A549 (cell line): ENCODE measurements at regions not wholly inside any gene's neighbourhood (a gene's known extent, or its start where the extent isn't known, plus 50 kb on each side); places are given as distances from the start of the nearest gene placed in this dataset.

Source experiments
- MAZ ChIP-seq: fragments of 150-350 bp; IDR thresholded peaks from 2 replicates; pipeline ENCODE4 v1.6.1; 2014; ENCODE audit warnings: antibody characterized with exemption, low read depth, low read length, borderline replicate concordance
- TF ChIP-seq, protein P1 (sequence below): fragments of >200 bp; sonication (Bioruptor Twin); formaldehyde crosslinking; IDR thresholded peaks from 3 replicates; pipeline ENCODE4 v1.5.1; 2016

DNA sequence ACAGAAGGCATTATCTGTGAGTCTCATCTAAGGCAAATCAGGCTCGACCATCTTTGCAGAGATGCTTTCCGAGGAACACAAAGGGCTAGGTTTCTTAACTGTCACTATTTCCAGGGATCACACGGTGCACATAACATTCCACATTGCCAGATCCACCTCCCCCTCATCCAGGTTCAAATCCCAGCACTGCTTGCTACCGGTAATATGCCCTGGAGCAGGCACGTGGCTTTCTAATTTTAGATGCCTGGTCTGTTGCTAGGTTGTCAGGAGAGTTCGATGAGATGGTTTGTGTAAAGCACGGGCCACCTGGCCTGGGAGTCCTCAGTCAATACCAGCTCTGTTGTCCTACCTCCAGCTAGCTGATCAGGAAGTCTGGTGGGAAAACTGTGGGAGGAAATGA, 598.6 kb downstream of the NPHP4 start:
- no peak for TF ChIP-seq MAZ
- TF ChIP-seq, protein P1, sequence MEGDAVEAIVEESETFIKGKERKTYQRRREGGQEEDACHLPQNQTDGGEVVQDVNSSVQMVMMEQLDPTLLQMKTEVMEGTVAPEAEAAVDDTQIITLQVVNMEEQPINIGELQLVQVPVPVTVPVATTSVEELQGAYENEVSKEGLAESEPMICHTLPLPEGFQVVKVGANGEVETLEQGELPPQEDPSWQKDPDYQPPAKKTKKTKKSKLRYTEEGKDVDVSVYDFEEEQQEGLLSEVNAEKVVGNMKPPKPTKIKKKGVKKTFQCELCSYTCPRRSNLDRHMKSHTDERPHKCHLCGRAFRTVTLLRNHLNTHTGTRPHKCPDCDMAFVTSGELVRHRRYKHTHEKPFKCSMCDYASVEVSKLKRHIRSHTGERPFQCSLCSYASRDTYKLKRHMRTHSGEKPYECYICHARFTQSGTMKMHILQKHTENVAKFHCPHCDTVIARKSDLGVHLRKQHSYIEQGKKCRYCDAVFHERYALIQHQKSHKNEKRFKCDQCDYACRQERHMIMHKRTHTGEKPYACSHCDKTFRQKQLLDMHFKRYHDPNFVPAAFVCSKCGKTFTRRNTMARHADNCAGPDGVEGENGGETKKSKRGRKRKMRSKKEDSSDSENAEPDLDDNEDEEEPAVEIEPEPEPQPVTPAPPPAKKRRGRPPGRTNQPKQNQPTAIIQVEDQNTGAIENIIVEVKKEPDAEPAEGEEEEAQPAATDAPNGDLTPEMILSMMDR, result no peak
